Adipocyte (in vitro differentiated cells): ENCODE measurements at regions not wholly inside any gene's neighbourhood (a gene's known extent, or its start where the extent isn't known, plus 50 kb on each side); places are given as distances from the start of the nearest gene placed in this dataset.

ENCODE experiments used
- DNase-seq: peaks from one replicate; pipeline ENCODE4 v3.0.0-alpha.2; 2015; ENCODE audit warnings: low read depth
- H3K27me3 ChIP-seq: replicated peaks from 2 replicates; pipeline ENCODE4 v1.7.0; 2013; ENCODE audit warnings: mild to moderate bottlenecking, low read length, moderate library complexity; ENCODE audit not compliant: control insufficient read depth, insufficient read depth
- H3K36me3 ChIP-seq: 2 replicates; pipeline ENCODE4 v1.7.0; 2013; ENCODE audit warnings: low read length, mild to moderate bottlenecking, moderate library complexity; ENCODE audit not compliant: control insufficient read depth, insufficient read depth, severe bottlenecking
- H3K4me1 ChIP-seq: 2 replicates; pipeline ENCODE4 v1.7.0; 2013; ENCODE audit warnings: mild to moderate bottlenecking, low read length, moderate library complexity; ENCODE audit not compliant: control insufficient read depth, insufficient read depth
- H3K4me3 ChIP-seq: 2 replicates; pipeline ENCODE4 v1.7.0; 2013; ENCODE audit warnings: mild to moderate bottlenecking, low read length, moderate library complexity
- H3K9ac ChIP-seq: 2 replicates; pipeline ENCODE4 v1.7.0; 2013; ENCODE audit warnings: mild to moderate bottlenecking, low read length, moderate library complexity
- H3K9me3 ChIP-seq: 2 replicates; pipeline ENCODE4 v1.7.0; 2013; ENCODE audit warnings: mild to moderate bottlenecking, low read length, moderate library complexity; ENCODE audit not compliant: control insufficient read depth

DNA sequence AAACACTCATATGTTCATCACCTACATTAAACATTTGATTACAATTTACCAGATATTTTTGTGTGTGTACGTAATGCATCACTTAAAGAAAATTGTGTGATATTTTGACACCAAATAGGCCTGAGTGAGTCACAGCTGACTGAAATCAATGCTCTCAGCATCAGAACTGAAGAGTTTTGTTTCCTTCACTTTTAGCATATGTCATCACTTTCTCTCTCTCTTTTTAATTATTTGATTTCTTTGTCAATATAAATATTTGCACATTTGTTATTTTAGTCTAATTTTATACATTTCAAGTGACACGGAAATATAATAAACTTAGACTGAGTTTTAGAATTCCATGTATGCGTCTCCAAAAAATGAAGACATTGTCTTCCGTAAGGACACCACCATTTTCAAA is 545.3 kb downstream of the PTPRC start:
- Histone ChIP-seq H3K9me3 (no peaks in the 10 kb centered on the region), H3K9ac (no peak overlapping the region), H3K27me3 (no peaks in the 10 kb centered on the region), H3K36me3 (no peaks in the 10 kb centered on the region), H3K4me1 (no peaks in the 10 kb centered on the region), H3K4me3 (no peak overlapping the region)
- no peak for DNase-seq

DNA sequence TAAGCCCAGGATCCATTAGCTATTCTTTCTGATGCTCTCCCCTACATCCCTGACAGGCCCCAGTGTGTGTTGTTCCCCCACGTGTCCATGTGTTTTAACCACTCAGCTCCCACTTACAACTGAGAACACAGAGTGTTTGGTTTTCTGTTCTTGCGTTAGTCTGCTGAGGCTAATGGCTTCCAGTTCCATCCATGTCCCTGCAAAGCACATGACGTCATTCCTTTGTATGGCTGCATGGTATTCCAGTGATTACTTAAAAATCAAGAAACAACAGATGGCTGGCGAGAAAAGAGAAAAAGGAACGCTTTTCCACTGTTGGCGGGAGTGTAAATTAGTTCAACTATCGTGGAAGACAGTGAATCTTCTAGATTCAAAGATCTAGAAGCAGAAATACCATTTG is 556.0 kb downstream of the PTPRC start:
- Histone ChIP-seq H3K9ac (no peak overlapping the region), H3K27me3 (no peaks in the 10 kb centered on the region), H3K9me3 (no peaks in the 10 kb centered on the region), H3K4me3 (no peak overlapping the region), H3K4me1 (no peaks in the 10 kb centered on the region), H3K36me3 (no peaks in the 10 kb centered on the region)
- no peak for DNase-seq

DNA sequence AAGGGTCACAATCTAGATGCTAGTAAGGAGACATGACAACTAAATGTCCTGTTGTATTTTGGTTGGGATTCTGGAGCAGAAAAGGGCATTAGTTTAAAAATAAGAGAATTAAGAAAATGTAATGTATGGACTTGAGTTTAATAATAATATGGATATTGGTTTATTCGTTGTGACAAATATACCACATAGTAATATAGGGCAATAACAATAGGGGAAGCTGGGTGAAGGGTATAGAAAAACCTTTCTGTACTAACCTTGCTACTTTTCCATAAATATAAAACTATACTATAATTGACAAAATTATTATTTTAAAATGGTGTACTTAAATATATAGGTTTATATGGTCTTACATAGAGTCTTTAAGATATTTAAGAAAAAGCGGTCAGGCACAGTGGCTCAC is 558.9 kb downstream of the PTPRC start:
- DNase-seq, result no peak
- no peaks in the 10 kb centered on the region for H3K4me1 ChIP-seq
- H3K9ac ChIP-seq, result no peak overlapping the region
- no peaks in the 10 kb centered on the region for H3K27me3 ChIP-seq
- no peaks in the 10 kb centered on the region for H3K9me3 ChIP-seq
- H3K4me3 ChIP-seq, result no peak overlapping the region
- H3K36me3 ChIP-seq, result no peaks in the 10 kb centered on the region

DNA sequence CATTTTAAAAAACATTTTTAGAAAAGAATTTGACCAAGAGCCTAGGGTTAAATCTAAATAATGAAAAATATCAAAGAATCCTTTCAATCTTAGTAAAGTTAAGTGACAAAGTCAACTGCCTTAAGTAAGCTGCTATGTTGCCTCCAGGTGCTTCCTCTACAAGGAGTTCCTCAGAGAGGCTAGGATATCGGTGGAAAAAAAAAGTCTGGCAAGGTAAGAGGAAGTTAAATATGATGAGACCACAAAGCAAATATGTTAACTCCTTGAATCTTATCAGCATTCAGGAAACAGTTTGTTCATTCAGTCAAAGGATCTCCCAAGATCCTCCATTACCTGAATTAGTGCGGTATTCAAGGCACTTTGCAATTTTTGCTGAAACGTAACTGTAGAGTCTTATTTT is 563.5 kb downstream of the PTPRC start:
- no peaks in the 10 kb centered on the region for H3K4me1 ChIP-seq
- H3K4me3 ChIP-seq, result no peak overlapping the region
- no peak overlapping the region for H3K9ac ChIP-seq
- H3K9me3 ChIP-seq, result no peaks in the 10 kb centered on the region
- H3K36me3 ChIP-seq, result no peaks in the 10 kb centered on the region
- no peak for DNase-seq
- no peaks in the 10 kb centered on the region for H3K27me3 ChIP-seq

DNA sequence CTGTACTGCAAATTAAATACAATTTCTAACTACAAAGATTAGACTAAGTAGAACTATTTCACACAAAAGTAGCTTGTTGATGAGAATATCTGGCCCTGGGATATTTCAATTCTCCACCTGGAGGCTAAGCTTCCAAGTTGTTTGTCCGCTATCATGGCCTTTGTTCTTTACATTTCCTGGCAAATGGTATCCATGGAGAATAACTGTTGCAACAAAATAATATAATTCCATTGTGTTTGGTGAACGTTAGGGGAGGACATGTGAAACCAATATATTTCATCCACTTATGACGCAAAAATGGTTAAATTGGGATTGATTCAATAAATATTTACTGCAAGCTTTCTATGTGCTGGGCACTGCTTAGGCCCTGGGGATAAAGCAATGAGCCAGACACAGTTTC is 565.4 kb downstream of the PTPRC start:
- Histone ChIP-seq H3K9ac (no peak overlapping the region), H3K9me3 (no peaks in the 10 kb centered on the region), H3K36me3 (no peaks in the 10 kb centered on the region), H3K4me3 (no peak overlapping the region), H3K4me1 (no peaks in the 10 kb centered on the region), H3K27me3 (no peaks in the 10 kb centered on the region)
- DNase-seq, result no peak

DNA sequence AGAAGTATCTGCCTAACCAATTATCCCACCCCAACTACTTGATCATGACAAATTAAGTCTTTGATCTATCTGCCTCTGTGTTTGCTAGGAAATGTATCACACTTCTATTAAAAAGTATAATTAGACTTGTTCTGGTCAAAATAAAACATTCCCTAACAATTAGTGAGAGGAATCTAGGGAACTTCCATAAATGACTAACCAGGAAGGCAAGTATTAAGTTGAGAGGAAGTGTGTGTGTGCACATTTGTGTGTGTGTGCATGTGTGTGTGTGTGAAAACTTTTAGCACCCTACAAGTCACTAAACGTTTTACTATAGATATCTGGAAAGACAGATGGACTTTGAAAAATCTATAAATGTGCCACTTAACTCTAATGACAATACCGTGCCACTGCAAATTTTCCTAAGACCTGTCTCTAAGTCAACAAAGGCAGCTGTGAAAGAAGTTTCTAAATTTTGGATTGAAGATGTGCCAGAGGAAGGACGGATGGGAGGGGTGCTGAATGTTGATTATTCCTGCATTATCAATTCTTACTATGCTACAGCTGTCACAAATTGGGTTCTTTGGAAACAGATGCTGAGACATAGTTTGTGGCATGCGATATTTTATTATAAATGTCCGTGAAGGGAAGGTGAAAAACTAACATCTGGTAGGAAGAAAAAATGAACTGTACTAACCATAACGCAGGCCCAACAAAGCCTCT is 567.1 kb downstream of the PTPRC start:
- Histone ChIP-seq H3K9ac (no peak overlapping the region), H3K9me3 (no peaks in the 10 kb centered on the region), H3K4me3 (no peak overlapping the region), H3K36me3 (no peaks in the 10 kb centered on the region), H3K27me3 (no peaks in the 10 kb centered on the region), H3K4me1 (no peaks in the 10 kb centered on the region)
- no peak for DNase-seq

DNA sequence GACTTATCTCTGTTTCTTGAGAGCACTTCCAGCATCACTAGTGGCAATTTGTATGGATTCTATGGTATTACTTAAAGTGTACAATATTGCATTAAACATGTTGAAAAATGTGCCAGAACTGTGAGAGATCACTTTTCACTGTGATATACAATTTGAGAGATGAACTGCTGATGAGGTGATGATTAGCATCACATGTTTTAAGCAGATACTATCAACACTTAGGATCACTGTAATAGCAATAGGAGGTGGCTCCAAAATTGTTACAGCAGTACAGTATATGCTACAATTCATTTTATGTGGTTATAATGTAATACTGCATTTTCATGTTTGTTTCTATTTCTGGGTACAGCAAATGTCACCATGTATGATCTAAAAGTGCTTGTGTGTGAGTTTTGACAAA is 570.0 kb downstream of the PTPRC start:
- DNase-seq, result no peak
- no peaks in the 10 kb centered on the region for H3K27me3 ChIP-seq
- no peak overlapping the region for H3K9ac ChIP-seq
- no peaks in the 10 kb centered on the region for H3K36me3 ChIP-seq
- H3K9me3 ChIP-seq, result no peaks in the 10 kb centered on the region
- H3K4me3 ChIP-seq, result no peak overlapping the region
- H3K4me1 ChIP-seq, result no peaks in the 10 kb centered on the region

DNA sequence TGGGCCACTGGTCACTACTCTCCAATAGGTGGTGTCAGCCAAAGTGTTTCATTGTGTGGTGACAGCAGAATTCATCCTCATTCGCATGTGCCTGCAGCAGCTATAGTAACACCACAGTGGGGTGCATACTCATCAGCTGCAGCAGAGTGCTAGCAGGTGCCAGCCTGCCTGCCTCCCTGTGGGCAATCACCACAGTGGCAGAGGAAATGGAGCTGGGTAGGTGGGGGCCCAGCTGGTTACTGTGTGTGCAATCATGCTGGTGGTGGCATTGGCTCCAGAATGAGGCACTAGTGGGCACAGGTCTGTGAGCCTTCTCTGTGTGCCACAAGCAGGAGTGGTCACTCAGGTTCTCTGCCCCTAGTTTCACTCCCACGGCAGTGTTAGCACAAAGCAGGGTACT is 579.2 kb downstream of the PTPRC start:
- no peaks in the 10 kb centered on the region for H3K27me3 ChIP-seq
- H3K4me3 ChIP-seq, result no peak overlapping the region
- DNase-seq, result no peak
- no peaks in the 10 kb centered on the region for H3K4me1 ChIP-seq
- no peaks in the 10 kb centered on the region for H3K36me3 ChIP-seq
- peaks cover 6% of the 10 kb centered on the region for H3K9me3 ChIP-seq
- H3K9ac ChIP-seq, result no peak overlapping the region

DNA sequence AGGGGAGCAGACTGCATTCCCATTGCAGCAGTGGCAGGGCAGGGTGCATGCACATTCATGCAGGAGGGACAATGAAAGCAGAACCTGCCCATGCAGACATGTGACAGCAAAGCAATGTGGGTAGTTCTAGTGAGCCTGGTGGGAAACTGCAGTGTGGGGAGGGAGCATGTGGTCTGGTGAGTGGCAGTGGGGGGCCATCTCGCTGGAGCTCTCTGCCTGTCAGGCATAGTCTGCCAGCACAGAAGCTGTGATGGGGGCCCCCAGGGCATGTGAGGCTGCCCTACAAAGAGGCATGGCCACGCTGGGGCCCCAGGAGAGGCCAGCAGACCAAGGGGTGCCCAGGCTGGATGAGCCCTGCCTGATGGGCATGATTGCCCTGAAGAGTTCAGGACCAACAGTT is 579.7 kb downstream of the PTPRC start:
- no peak overlapping the region for H3K9ac ChIP-seq
- no peaks in the 10 kb centered on the region for H3K27me3 ChIP-seq
- H3K4me1 ChIP-seq, result no peaks in the 10 kb centered on the region
- H3K36me3 ChIP-seq, result no peaks in the 10 kb centered on the region
- H3K9me3 ChIP-seq, result peaks cover 6% of the 10 kb centered on the region
- no peak overlapping the region for H3K4me3 ChIP-seq
- DNase-seq, result no peak

DNA sequence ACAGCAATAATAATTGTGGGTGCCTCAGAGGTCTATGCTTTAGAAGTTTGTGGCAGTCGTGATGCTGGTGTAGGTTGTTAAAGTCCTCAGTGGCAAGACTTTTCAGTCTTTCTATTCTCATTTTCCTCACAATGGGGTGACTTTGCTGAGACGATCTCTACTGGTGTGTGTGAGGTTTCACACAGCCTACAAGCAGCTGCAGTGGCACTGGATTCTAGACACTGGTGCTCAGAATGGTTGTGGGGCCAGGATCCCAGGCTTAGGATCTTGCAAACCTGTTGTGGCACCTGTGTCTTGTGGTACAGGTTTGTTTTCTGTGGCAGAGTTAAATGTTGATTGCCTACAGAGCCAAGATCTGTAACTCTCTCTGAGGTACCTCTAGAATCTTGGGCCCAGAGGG is 581.2 kb downstream of the PTPRC start:
- Histone ChIP-seq H3K4me1 (no peaks in the 10 kb centered on the region), H3K27me3 (no peaks in the 10 kb centered on the region), H3K4me3 (no peak overlapping the region), H3K9ac (no peak overlapping the region), H3K36me3 (no peaks in the 10 kb centered on the region), H3K9me3 (peaks cover 4% of the 10 kb centered on the region)
- DNase-seq, result no peak

DNA sequence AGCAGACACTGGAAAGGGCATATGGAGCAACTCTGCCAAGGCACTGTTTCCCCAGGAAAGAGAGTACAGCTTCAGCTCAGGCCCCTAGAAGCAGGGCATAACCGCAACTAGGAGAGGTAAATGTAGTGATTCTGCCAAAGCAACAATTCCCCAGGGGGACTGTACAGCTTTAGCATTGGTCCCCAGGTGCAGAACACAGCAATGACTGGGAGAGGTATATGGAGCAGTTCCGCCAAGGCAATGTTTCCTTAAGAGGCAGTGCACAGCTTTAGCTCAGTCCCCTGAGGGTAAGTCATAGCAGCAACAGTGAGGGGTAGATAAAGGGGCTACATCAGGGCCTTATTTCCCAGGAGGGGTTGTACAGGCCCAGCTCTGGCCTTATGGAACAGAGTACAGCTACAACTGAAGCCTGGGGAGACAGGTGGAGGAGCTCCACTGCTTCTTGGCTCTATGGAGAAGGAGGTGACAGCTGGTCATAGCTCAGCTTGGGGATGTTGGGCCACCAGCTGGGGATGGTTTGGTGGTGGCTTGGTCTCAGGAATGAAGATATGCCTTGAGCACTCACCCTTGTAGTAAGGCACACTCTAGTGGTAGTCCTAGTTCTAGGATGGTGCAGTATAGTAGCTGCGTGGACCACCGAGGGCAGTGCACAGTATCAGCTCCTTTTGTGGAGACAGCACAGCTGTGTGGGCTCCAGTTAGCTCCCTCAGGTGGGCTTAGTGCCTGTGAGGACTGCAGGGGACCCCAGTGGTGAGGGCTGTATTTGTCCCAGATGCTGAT is 582.7 kb downstream of the PTPRC start:
- Histone ChIP-seq H3K36me3 (no peaks in the 10 kb centered on the region), H3K27me3 (no peaks in the 10 kb centered on the region), H3K4me1 (no peaks in the 10 kb centered on the region), H3K9me3 (peaks cover under 1% of the 10 kb centered on the region), H3K4me3 (no peak overlapping the region), H3K9ac (no peak overlapping the region)
- DNase-seq, result no peak
